H9 (cell line): ENCODE measurements at regions not wholly inside any gene's neighbourhood (a gene's known extent, or its start where the extent isn't known, plus 50 kb on each side); places are given as distances from the start of the nearest gene placed in this dataset.

ENCODE experiments used
- DNase-seq: peaks from one replicate; pipeline ENCODE4 v3.0.0-alpha.2; 2017
- H2AFZ ChIP-seq: one replicate; pipeline ENCODE4 v1.6.1; 2013; ENCODE audit warnings: mild to moderate bottlenecking, low read length, control low read depth, moderate library complexity
- H2AK5ac ChIP-seq: 2 replicates; pipeline ENCODE4 v1.6.1; 2013; ENCODE audit warnings: low read length, control low read depth, mixed read lengths; ENCODE audit not compliant: insufficient read length
- H2BK120ac ChIP-seq: one replicate; pipeline ENCODE4 v1.6.1; 2013; ENCODE audit warnings: low read depth, mild to moderate bottlenecking, low read length, control low read depth, inconsistent platforms; ENCODE audit not compliant: poor library complexity, severe bottlenecking
- H2BK12ac ChIP-seq: 2 replicates; pipeline ENCODE4 v1.6.1; 2013; ENCODE audit warnings: low read length, control low read depth, mixed read lengths, low read depth; ENCODE audit not compliant: insufficient read length
- H2BK15ac ChIP-seq: 2 replicates; pipeline ENCODE4 v1.6.1; 2013; ENCODE audit warnings: low read depth, low read length, control low read depth
- H2BK20ac ChIP-seq: one replicate; pipeline ENCODE4 v1.6.1; 2013; ENCODE audit warnings: low read depth, mild to moderate bottlenecking, low read length, control low read depth, inconsistent platforms; ENCODE audit not compliant: poor library complexity, severe bottlenecking
- H2BK5ac ChIP-seq: 2 replicates; pipeline ENCODE4 v1.6.1; 2013; ENCODE audit warnings: low read length, control low read depth, mixed read lengths; ENCODE audit not compliant: insufficient read length
- H3K14ac ChIP-seq: 2 replicates; pipeline ENCODE4 v1.6.1; 2013; ENCODE audit warnings: low read length, control low read depth; ENCODE audit not compliant: insufficient read depth
- H3K18ac ChIP-seq: 2 replicates; pipeline ENCODE4 v1.6.1; 2013; ENCODE audit warnings: low read depth, mild to moderate bottlenecking, mixed read lengths, low read length, control low read depth; ENCODE audit not compliant: insufficient read length
- H3K23ac ChIP-seq: 2 replicates; pipeline ENCODE4 v1.6.1; 2013; ENCODE audit warnings: low read length, control low read depth, mixed read lengths, low read depth; ENCODE audit not compliant: insufficient read length
- H3K23me2 ChIP-seq: 2 replicates; pipeline ENCODE4 v1.6.1; 2013; ENCODE audit warnings: low read depth, mild to moderate bottlenecking, mixed read lengths, low read length, control low read depth; ENCODE audit not compliant: insufficient read length, poor library complexity, severe bottlenecking
- H3K27ac ChIP-seq: 2 replicates; pipeline ENCODE4 v1.5.1; 2013; ENCODE audit warnings: low read length, control low read depth, mixed read lengths, low read depth; ENCODE audit not compliant: insufficient read length
- H3K27me3 ChIP-seq: 2 replicates; pipeline ENCODE4 v1.6.1; 2013; ENCODE audit warnings: low read length, control low read depth, inconsistent platforms; ENCODE audit not compliant: insufficient read depth
- H3K4ac ChIP-seq: 2 replicates; pipeline ENCODE4 v1.6.1; 2013; ENCODE audit warnings: low read depth, mild to moderate bottlenecking, control low read depth, inconsistent platforms, low read length, moderate library complexity
- H3K4me1 ChIP-seq: 2 replicates; pipeline ENCODE4 v1.6.1; 2013; ENCODE audit warnings: low read length, control low read depth, inconsistent platforms; ENCODE audit not compliant: insufficient read depth
- H3K4me2 ChIP-seq: 2 replicates; pipeline ENCODE4 v1.6.1; 2013; ENCODE audit warnings: low read length, control low read depth, mixed read lengths; ENCODE audit not compliant: insufficient read length, insufficient read depth
- H3K56ac ChIP-seq: 2 replicates; pipeline ENCODE4 v1.6.1; 2013; ENCODE audit warnings: low read depth, mild to moderate bottlenecking, mixed read lengths, low read length, control low read depth; ENCODE audit not compliant: insufficient read length
- H3K79me1 ChIP-seq: 2 replicates; pipeline ENCODE4 v1.6.1; 2013; ENCODE audit warnings: low read depth, mild to moderate bottlenecking, moderate library complexity, low read length, control low read depth, inconsistent platforms; ENCODE audit not compliant: insufficient read depth, poor library complexity, severe bottlenecking
- H3K79me2 ChIP-seq: 2 replicates; pipeline ENCODE4 v1.6.1; 2013; ENCODE audit warnings: low read length, control low read depth, inconsistent platforms; ENCODE audit not compliant: insufficient read depth
- H3K9ac ChIP-seq: 2 replicates; pipeline ENCODE4 v1.6.1; 2013; ENCODE audit warnings: low read length, control low read depth, mixed read lengths; ENCODE audit not compliant: insufficient read length; ENCODE audit errors: extremely low read depth
- H3K9me3 ChIP-seq: one replicate; pipeline ENCODE4 v1.6.1; 2013; ENCODE audit warnings: low read depth, low read length, inconsistent platforms; ENCODE audit not compliant: control insufficient read depth
- H3T11ph ChIP-seq: one replicate; pipeline ENCODE4 v1.6.1; 2013; ENCODE audit warnings: mild to moderate bottlenecking, low read length, control low read depth, inconsistent platforms
- H4K20me1 ChIP-seq: one replicate; pipeline ENCODE4 v1.6.1; 2013; ENCODE audit not compliant: control insufficient read depth, insufficient read length, insufficient read depth
- H4K5ac ChIP-seq: 2 replicates; pipeline ENCODE4 v1.6.1; 2013; ENCODE audit warnings: low read depth, mild to moderate bottlenecking, mixed read lengths, low read length, control low read depth; ENCODE audit not compliant: insufficient read length
- H4K8ac ChIP-seq: replicated peaks from 2 replicates; pipeline ENCODE4 v1.6.1; 2013; ENCODE audit warnings: low read length, control low read depth, mixed read lengths, low read depth; ENCODE audit not compliant: insufficient read length
- H4K91ac ChIP-seq: 2 replicates; pipeline ENCODE4 v1.6.1; 2013; ENCODE audit warnings: low read depth, mild to moderate bottlenecking, moderate library complexity, mixed read lengths, low read length, control low read depth; ENCODE audit not compliant: insufficient read length
- H3K27ac Mint-ChIP-seq, 3 experiments: 2 replicates in 2 of 3; 3 replicates in 1 of 3; pipeline ENCODE4 v1.8.0; 2020 to 2021; ENCODE audit warnings: mixed read lengths in 3 of 3, mild to moderate bottlenecking in 1 of 3, moderate library complexity in 1 of 3
- H3K27me3 Mint-ChIP-seq: 2 replicates; pipeline ENCODE4 v1.8.0; 2021; ENCODE audit warnings: low read depth, mild to moderate bottlenecking, moderate library complexity, mixed read lengths
- H3K36me3 Mint-ChIP-seq, 3 experiments: 2 replicates in 2 of 3; 3 replicates in 1 of 3; pipeline ENCODE4 v1.8.0; 2020 to 2021; ENCODE audit warnings: low read depth in 3 of 3, mixed read lengths in 3 of 3; ENCODE audit not compliant: insufficient read depth in 1 of 3
- H3K4me1 Mint-ChIP-seq, 2 experiments: 2 replicates each; pipeline ENCODE4 v1.8.0; 2020; ENCODE audit warnings: mixed read lengths in 2 of 2
- H3K4me3 Mint-ChIP-seq, 2 experiments: 2 replicates in 1 of 2; 3 replicates in 1 of 2; pipeline ENCODE4 v1.8.0; 2020 to 2021; ENCODE audit warnings: mild to moderate bottlenecking in 2 of 2, mixed read lengths in 2 of 2, moderate library complexity in 1 of 2
- H3K9me3 Mint-ChIP-seq, 2 experiments: 2 replicates in 1 of 2; 3 replicates in 1 of 2; pipeline ENCODE4 v1.8.0; 2020; ENCODE audit warnings: mild to moderate bottlenecking in 2 of 2, mixed read lengths in 2 of 2, moderate library complexity in 1 of 2
- CTCF ChIP-seq: fragments of 200-600 bp; sonication (generic); conservative IDR thresholded peaks from 3 replicates; pipeline ENCODE4 v1.8.0; 2021; ENCODE audit warnings: antibody characterized with exemption, mild to moderate bottlenecking
- WGBS: extraction: QIAGEN DNeasy Blood & Tissue Kit; methylation state at CpG from one replicate; pipeline ENCODE4 v1.1.7; 2013; ENCODE audit warnings: missing lambda C conversion rate, low lambda C conversion rate, mixed read lengths; ENCODE audit not compliant: insufficient read length; ENCODE audit errors: extremely low coverage; 5-methylcytosine and 5-hydroxymethylcytosine counted together

DNA sequence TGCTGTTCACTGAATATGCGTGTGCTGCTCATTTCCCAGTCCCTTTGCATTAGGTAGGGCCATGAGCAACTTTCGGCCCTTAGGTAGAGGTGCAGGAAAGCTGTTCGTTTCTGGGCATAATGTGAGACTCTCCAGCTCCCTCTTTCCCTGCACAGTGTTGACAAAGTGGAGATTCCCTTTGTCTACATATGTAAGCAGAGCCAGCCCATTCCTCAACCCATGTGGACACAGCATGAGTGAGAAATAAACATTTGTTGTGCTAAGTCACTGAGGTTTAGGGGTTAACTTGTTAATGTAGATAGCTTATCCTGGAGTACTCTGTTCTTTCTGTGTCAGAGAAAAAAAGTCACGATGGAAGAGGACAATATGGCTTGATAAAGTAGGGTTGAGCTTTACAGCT lies 343.8 kb downstream of the PSAT1 start:
- H3K23me2 ChIP-seq, result no peaks in the 10 kb centered on the region
- no peaks in the 10 kb centered on the region for H3K9me3 ChIP-seq
- H4K91ac ChIP-seq, result no peak overlapping the region
- H2BK12ac ChIP-seq, result no peak overlapping the region
- no peak overlapping the region for H2BK15ac ChIP-seq
- H3K79me2 ChIP-seq, result no peaks in the 10 kb centered on the region
- peaks cover 2 to 3% of the 10 kb centered on the region in 2 experiments; a peak in 3 of 5 replicates for H3K9me3 Mint-ChIP-seq
- H2AK5ac ChIP-seq, result no peak overlapping the region
- H3K23ac ChIP-seq, result no peak overlapping the region
- H3K79me1 ChIP-seq, result no peaks in the 10 kb centered on the region
- no peak overlapping the region for H2AFZ ChIP-seq
- no peak overlapping the region for H4K5ac ChIP-seq
- no peaks in the 10 kb centered on the region for H4K20me1 ChIP-seq
- no peak overlapping the region for H2BK20ac ChIP-seq
- no peaks in the 10 kb centered on the region for H3K27me3 Mint-ChIP-seq
- TF ChIP-seq CTCF, result no peak
- H3K14ac ChIP-seq, result no peak overlapping the region
- no peaks in the 10 kb centered on the region for H3K27me3 ChIP-seq
- no peak overlapping the region for H3K27ac Mint-ChIP-seq
- no peak overlapping the region for H3K9ac ChIP-seq
- H3K4me1 Mint-ChIP-seq, result peaks cover 13 to 17% of the 10 kb centered on the region in 2 experiments
- H2BK5ac ChIP-seq, result no peak overlapping the region
- no peak overlapping the region; a peak in 1 of 5 replicates for H3K4me3 Mint-ChIP-seq
- no peak overlapping the region for H2BK120ac ChIP-seq
- H3T11ph ChIP-seq, result no peak overlapping the region
- no peak overlapping the region for H3K4ac ChIP-seq
- no peak overlapping the region for H3K4me2 ChIP-seq
- WGBS, result no CpG with 5 or more reads among the region's 4 CpGs
- H3K56ac ChIP-seq, result no peak overlapping the region
- H3K27ac ChIP-seq, result no peak overlapping the region
- H3K18ac ChIP-seq, result no peak overlapping the region
- DNase-seq, result no peak
- no peaks in the 10 kb centered on the region for H3K36me3 Mint-ChIP-seq
- no peak overlapping the region for H4K8ac ChIP-seq
- peaks cover 3% of the 10 kb centered on the region; the same call in 1 of the 2 replicates for H3K4me1 ChIP-seq
